Calu3 (cell line): ENCODE measurements at regions not wholly inside any gene's neighbourhood (a gene's known extent, or its start where the extent isn't known, plus 50 kb on each side); places are given as distances from the start of the nearest gene placed in this dataset.

ENCODE experiments used
- BruUV-seq: library from RNA; stranded (reverse); fragments of 400-500 nt; replicated peaks from 2 replicates; lab custom pipeline; 2021; lab: Mats Ljungman, UMichigan
- CTCF ChIA-PET: fragments of 300-600 bp; sonication (Branson Sonifier 250); formaldehyde crosslinking; loops from one replicate; lab custom pipeline; 2022; ENCODE audit warnings: antibody characterized with exemption; lab: Charles Lee
- DNase-seq: peaks from one replicate; pipeline ENCODE4 v3.0.0; 2022
- H3K27ac Mint-ChIP-seq: one replicate; pipeline ENCODE4 v1.8.0; 2022; ENCODE audit warnings: mixed read lengths; ENCODE audit not compliant: unreplicated experiment
- H3K27me3 Mint-ChIP-seq: one replicate; pipeline ENCODE4 v1.8.0; 2022; ENCODE audit warnings: mixed read lengths; ENCODE audit not compliant: unreplicated experiment
- H3K36me3 Mint-ChIP-seq: one replicate; pipeline ENCODE4 v1.8.0; 2022; ENCODE audit warnings: mild to moderate bottlenecking, moderate library complexity, mixed read lengths; ENCODE audit not compliant: insufficient read depth, unreplicated experiment
- H3K4me1 Mint-ChIP-seq: one replicate; pipeline ENCODE4 v1.8.0; 2022; ENCODE audit warnings: mild to moderate bottlenecking, low read depth, mixed read lengths; ENCODE audit not compliant: unreplicated experiment
- H3K4me3 Mint-ChIP-seq: one replicate; pipeline ENCODE4 v1.8.0; 2022; ENCODE audit warnings: mild to moderate bottlenecking, low read depth, moderate library complexity, mixed read lengths; ENCODE audit not compliant: unreplicated experiment
- H3K9me3 Mint-ChIP-seq: one replicate; pipeline ENCODE4 v1.8.0; 2022; ENCODE audit warnings: low read depth, mixed read lengths; ENCODE audit not compliant: unreplicated experiment
- CTCF ChIP-seq: fragments of 200-600 bp; IDR thresholded peaks from one replicate; pipeline ENCODE4 v1.8.0; 2022; ENCODE audit warnings: antibody characterized with exemption; ENCODE audit not compliant: unreplicated experiment
- intact Hi-C: fragments of 100-400 bp; cut with micrococcal nuclease; formaldehyde crosslinking; loops from one replicate; pipeline ENCODE4 v1.10.0; 2022; ENCODE audit not compliant: unreplicated experiment

GRCh38 chr12:41941079-41941478, 203.6 kb downstream of the GXYLT1 start:
- no peaks in the 10 kb centered on the region for H3K4me1 Mint-ChIP-seq
- H3K9me3 Mint-ChIP-seq = peaks cover 6% of the 10 kb centered on the region
- intact Hi-C loops = no loop called here
- no peak overlapping the region for H3K27ac Mint-ChIP-seq
- no peak for DNase-seq
- no peaks in the 10 kb centered on the region for H3K36me3 Mint-ChIP-seq
- no peaks in the 10 kb centered on the region for H3K27me3 Mint-ChIP-seq
- no TSS peak for BruUV-seq
- TF ChIP-seq CTCF = no peak
- H3K4me3 Mint-ChIP-seq = no peak overlapping the region
- CTCF ChIA-PET = no interaction called here

GRCh38 chr12:41940571-41940970, 204.1 kb downstream of the GXYLT1 start:
- Mint-ChIP-seq H3K9me3 (peaks cover 5% of the 10 kb centered on the region), H3K4me1 (no peaks in the 10 kb centered on the region), H3K27me3 (no peaks in the 10 kb centered on the region), H3K36me3 (no peaks in the 10 kb centered on the region), H3K27ac (no peak overlapping the region), H3K4me3 (no peak overlapping the region)
- DNase-seq = no peak
- CTCF ChIA-PET = no interaction called here
- no peak for TF ChIP-seq CTCF
- no TSS peak for BruUV-seq
- intact Hi-C loops = no loop called here

GRCh38 chr12:41936333-41936732, 208.3 kb downstream of the GXYLT1 start:
- no peak for TF ChIP-seq CTCF
- Mint-ChIP-seq H3K4me1 (peaks cover 7% of the 10 kb centered on the region), H3K9me3 (peaks cover 5% of the 10 kb centered on the region), H3K27ac (no peak overlapping the region), H3K4me3 (no peak overlapping the region), H3K27me3 (no peaks in the 10 kb centered on the region), H3K36me3 (no peaks in the 10 kb centered on the region)
- CTCF ChIA-PET = interaction anchor here (0.6 kb wide), 1 partner anchor 275 kb away, joined by 4 read pairs; no protein-coding TSS in a partner anchor
- no TSS peak for BruUV-seq
- intact Hi-C loops = no loop called here
- DNase-seq = no peak

GRCh38 chr12:41935911-41936310, 208.8 kb downstream of the GXYLT1 start:
- no TSS peak for BruUV-seq
- Mint-ChIP-seq H3K4me1 (peaks cover 7% of the 10 kb centered on the region), H3K27ac (no peak overlapping the region), H3K9me3 (peaks cover 5% of the 10 kb centered on the region), H3K36me3 (no peaks in the 10 kb centered on the region), H3K27me3 (no peaks in the 10 kb centered on the region), H3K4me3 (no peak overlapping the region)
- TF ChIP-seq CTCF = no peak
- intact Hi-C loops = no loop called here
- DNase-seq = no peak
- CTCF ChIA-PET = interaction anchor here (0.6 kb wide), 1 partner anchor 275 kb away, joined by 4 read pairs; no protein-coding TSS in a partner anchor
